IgD-negative memory B cell (primary cell): ENCODE measurements at regions not wholly inside any gene's neighbourhood (a gene's known extent, or its start where the extent isn't known, plus 50 kb on each side); places are given as distances from the start of the nearest gene placed in this dataset.

Source experiments
- H3K27ac Mint-ChIP-seq, 3 donors: one replicate each; pipeline ENCODE4 v1.8.0; 2020 to 2022; ENCODE audit warnings: mild to moderate bottlenecking in 3 of 3, mixed read lengths in 3 of 3, moderate library complexity in 1 of 3
- H3K27me3 Mint-ChIP-seq: one replicate; pipeline ENCODE4 v1.8.0; 2021; ENCODE audit warnings: mixed read lengths
- H3K36me3 Mint-ChIP-seq: one replicate; pipeline ENCODE4 v1.8.0; 2020; ENCODE audit warnings: mild to moderate bottlenecking, mixed read lengths
- H3K4me1 Mint-ChIP-seq, 3 donors: one replicate each; pipeline ENCODE4 v1.8.0; 2020 to 2022; ENCODE audit warnings: mixed read lengths in 3 of 3, mild to moderate bottlenecking in 1 of 3
- H3K4me3 Mint-ChIP-seq, 4 donors: one replicate each; pipeline ENCODE4 v1.8.0; 2020 to 2022; ENCODE audit warnings: mild to moderate bottlenecking in 4 of 4, mixed read lengths in 4 of 4, moderate library complexity in 3 of 4
- H3K9me3 Mint-ChIP-seq, 3 donors: one replicate each; pipeline ENCODE4 v1.8.0; 2020 to 2021; ENCODE audit warnings: mixed read lengths in 3 of 3, mild to moderate bottlenecking in 1 of 3

DNA sequence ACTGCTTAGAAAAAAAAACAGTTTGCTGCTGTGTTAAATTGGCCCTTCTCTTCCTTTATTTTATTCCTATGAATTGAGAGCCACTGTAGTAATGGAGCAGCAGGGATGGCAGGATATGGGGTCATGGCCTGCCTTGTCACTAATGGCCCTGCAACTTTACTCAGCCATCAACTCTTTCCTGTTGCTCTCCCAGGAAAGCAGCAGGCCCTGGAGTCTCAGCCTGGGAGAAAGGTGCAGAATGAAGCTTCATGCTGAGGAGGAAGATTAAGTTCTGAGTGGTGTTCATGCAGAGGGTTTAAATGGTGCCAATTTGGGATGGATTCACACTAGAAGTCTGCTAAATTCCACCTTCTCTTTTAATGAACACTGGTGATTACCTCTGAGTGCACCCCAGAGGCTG lies 285.6 kb downstream of the GPAT3 start:
- peaks cover 4 to 9% (median 5%) of the 10 kb centered on the region in 3 donors for H3K9me3 Mint-ChIP-seq
- no peak overlapping the region for H3K27ac Mint-ChIP-seq
- H3K36me3 Mint-ChIP-seq: no peaks in the 10 kb centered on the region
- no peaks in the 10 kb centered on the region for H3K4me1 Mint-ChIP-seq
- H3K4me3 Mint-ChIP-seq: no peak overlapping the region
- peaks cover 3% of the 10 kb centered on the region for H3K27me3 Mint-ChIP-seq

- Mint-ChIP-seq H3K27ac (no peak overlapping the region), H3K27me3 (peaks cover 2% of the 10 kb centered on the region), H3K9me3 (peaks cover 3 to 9% (median 6%) of the 10 kb centered on the region in 3 donors), H3K4me1 (no peaks in the 10 kb centered on the region), H3K36me3 (no peaks in the 10 kb centered on the region), H3K4me3 (no peak overlapping the region)
Measured at GRCh38 chr4:83819582-83819981, 283.7 kb downstream of the GPAT3 start.

- H3K36me3 Mint-ChIP-seq: peaks cover 2% of the 10 kb centered on the region
Measured at GRCh38 chr4:83810428-83810827, 274.5 kb downstream of the GPAT3 start.

DNA sequence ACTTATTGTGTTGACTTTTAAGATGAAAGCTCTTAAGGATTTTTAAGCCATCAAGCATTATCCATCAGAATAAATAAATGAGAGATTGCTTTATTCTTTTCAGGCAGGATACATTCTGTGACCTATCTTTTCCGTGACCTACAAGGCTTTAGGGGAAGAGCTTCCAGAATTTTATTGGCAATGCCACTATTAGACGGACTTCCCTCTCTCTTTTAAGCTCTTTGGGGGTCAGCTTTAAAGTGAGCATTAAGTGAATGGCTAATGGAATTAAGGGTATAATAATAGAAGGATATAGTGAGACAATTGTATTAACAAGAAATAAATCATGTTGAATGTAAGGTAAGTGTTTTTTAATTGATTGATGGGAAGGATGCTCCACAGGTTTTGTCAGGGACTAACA lies 273.7 kb downstream of the GPAT3 start:
- Mint-ChIP-seq H3K9me3 (peaks cover 0 to 3% (median 2%) of the 10 kb centered on the region in 3 donors), H3K36me3 (peaks cover 2% of the 10 kb centered on the region), H3K27me3 (no peaks in the 10 kb centered on the region), H3K4me3 (no peak overlapping the region), H3K27ac (no peak overlapping the region), H3K4me1 (no peaks in the 10 kb centered on the region)

More at GRCh38 chr4:83810428-83810827, 274.5 kb downstream of the GPAT3 start:
- Mint-ChIP-seq H3K9me3 (peaks cover 0 to 1% (median 0%) of the 10 kb centered on the region in 3 donors), H3K27ac (no peak overlapping the region), H3K4me1 (no peaks in the 10 kb centered on the region), H3K27me3 (no peaks in the 10 kb centered on the region), H3K4me3 (no peak overlapping the region)

DNA sequence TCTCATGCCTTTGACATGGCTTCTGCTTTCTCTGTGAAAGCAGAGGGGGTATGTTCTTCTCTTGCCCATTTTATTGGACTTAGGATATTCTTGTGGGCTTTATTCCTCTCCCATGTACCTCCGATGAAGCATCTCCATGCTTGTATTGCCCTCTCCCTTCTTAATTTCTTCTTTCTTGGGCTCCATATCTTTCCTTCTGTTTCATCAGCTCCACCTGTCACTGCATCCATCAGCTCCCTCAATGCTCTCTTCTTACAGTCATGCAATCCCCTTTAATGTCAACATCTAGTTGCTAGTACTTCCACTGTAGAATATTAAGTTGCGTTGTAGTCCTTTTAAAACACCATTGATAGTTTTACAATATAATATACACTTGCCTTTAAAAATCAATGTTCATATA lies 257.6 kb downstream of the GPAT3 start:
- Mint-ChIP-seq H3K4me1 (no peaks in the 10 kb centered on the region), H3K27me3 (peaks cover 3% of the 10 kb centered on the region), H3K9me3 (peaks cover 0 to 3% (median 0%) of the 10 kb centered on the region in 3 donors), H3K27ac (no peak overlapping the region), H3K36me3 (no peaks in the 10 kb centered on the region), H3K4me3 (no peak overlapping the region)

DNA sequence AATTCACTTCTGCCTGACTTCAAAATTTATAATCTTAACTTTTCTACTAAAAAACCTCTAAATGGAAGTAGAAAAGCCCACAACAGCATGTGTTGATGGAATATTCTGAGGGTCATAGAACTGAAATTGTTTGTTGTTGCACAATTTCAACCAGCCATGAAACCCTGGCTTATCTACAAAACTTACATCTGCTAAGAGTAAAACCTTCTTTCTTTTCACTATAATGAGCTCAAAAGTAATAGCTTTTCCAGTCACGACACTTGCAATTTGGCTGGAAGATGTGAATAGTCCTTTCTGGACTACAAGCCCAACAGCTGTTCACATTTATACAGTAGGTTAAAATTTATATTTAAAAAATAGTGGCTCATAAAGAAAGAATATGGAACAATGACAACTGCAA lies 250.0 kb downstream of the GPAT3 start:
- no peaks in the 10 kb centered on the region for H3K27me3 Mint-ChIP-seq
- H3K4me1 Mint-ChIP-seq: no peaks in the 10 kb centered on the region
- no peak overlapping the region for H3K4me3 Mint-ChIP-seq
- peaks cover 0 to 7% (median 6%) of the 10 kb centered on the region in 3 donors for H3K9me3 Mint-ChIP-seq
- no peak overlapping the region for H3K27ac Mint-ChIP-seq
- H3K36me3 Mint-ChIP-seq: no peaks in the 10 kb centered on the region

DNA sequence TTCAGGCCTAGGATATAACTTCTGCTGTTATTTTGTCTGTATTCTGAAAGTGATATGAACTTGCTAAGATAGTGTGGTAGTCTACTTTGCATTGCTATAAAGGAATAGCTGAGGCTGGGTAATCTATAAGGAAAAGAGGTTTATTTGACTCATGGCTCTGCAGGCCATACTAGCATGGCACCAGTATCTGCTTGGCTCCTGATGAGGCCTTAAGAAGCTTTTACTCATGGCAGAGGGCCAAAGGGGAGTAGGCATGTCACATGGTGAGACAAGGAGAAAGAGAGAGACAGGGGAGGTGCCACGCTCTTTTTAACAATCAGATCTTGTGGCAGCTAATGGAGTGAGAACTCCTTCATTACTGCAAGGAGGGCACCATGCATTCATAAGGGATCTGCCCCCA lies 247.3 kb downstream of the GPAT3 start:
- Mint-ChIP-seq H3K27me3 (no peaks in the 10 kb centered on the region), H3K4me3 (no peak overlapping the region), H3K4me1 (no peaks in the 10 kb centered on the region), H3K9me3 (peaks cover 0 to 7% (median 6%) of the 10 kb centered on the region in 3 donors), H3K27ac (no peak overlapping the region), H3K36me3 (no peaks in the 10 kb centered on the region)

DNA sequence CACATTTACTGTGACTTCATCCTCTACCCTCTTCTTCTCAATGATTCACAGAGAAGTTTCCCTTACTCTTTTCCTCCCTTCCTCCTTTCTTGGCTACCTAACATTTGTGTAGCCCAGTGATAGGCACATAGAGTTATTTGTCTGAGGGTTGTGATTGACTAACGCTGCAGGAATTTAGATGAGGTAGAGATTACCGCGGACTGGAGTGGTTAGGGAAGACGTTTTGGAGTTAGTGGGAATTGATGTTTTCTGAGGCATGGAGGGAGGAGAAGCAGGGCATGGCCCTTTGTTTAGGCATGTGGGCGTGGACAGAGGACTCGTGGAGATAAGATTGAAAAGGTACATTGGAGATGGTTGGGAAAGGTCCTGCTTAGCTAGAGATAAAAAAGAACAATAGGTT lies 246.7 kb downstream of the GPAT3 start:
- Mint-ChIP-seq H3K27me3 (peaks cover 1% of the 10 kb centered on the region), H3K4me1 (no peaks in the 10 kb centered on the region), H3K27ac (no peak overlapping the region), H3K36me3 (no peaks in the 10 kb centered on the region), H3K9me3 (peaks cover 0 to 7% (median 6%) of the 10 kb centered on the region in 3 donors), H3K4me3 (no peak overlapping the region)

GRCh38 chr4:83781434-83781833 lies 245.5 kb downstream of the GPAT3 start:
- Mint-ChIP-seq H3K4me1 (no peaks in the 10 kb centered on the region), H3K36me3 (no peaks in the 10 kb centered on the region)

GRCh38 chr4:83780053-83780733 lies 244.3 kb downstream of the GPAT3 start:
- H3K4me3 Mint-ChIP-seq: no peak overlapping the region
- no peaks in the 10 kb centered on the region for H3K36me3 Mint-ChIP-seq
- H3K4me1 Mint-ChIP-seq: no peaks in the 10 kb centered on the region
- peaks cover 3% of the 10 kb centered on the region for H3K27me3 Mint-ChIP-seq
- H3K27ac Mint-ChIP-seq: no peak overlapping the region
- H3K9me3 Mint-ChIP-seq: peaks cover 0 to 7% (median 6%) of the 10 kb centered on the region in 3 donors

More at GRCh38 chr4:83781434-83781833, 245.5 kb downstream of the GPAT3 start:
- H3K27ac Mint-ChIP-seq: no peak overlapping the region
- H3K27me3 Mint-ChIP-seq: peaks cover 3% of the 10 kb centered on the region
- H3K9me3 Mint-ChIP-seq: peaks cover 0 to 7% (median 6%) of the 10 kb centered on the region in 3 donors
- no peak overlapping the region for H3K4me3 Mint-ChIP-seq

GRCh38 chr4:83779103-83780052 lies 243.5 kb downstream of the GPAT3 start:
- peaks cover 3% of the 10 kb centered on the region for H3K27me3 Mint-ChIP-seq
- H3K4me3 Mint-ChIP-seq: no peak overlapping the region
- no peaks in the 10 kb centered on the region for H3K4me1 Mint-ChIP-seq
- no peak overlapping the region for H3K27ac Mint-ChIP-seq
- H3K36me3 Mint-ChIP-seq: no peaks in the 10 kb centered on the region
- peaks cover 0 to 6% (median 5%) of the 10 kb centered on the region in 3 donors for H3K9me3 Mint-ChIP-seq

DNA sequence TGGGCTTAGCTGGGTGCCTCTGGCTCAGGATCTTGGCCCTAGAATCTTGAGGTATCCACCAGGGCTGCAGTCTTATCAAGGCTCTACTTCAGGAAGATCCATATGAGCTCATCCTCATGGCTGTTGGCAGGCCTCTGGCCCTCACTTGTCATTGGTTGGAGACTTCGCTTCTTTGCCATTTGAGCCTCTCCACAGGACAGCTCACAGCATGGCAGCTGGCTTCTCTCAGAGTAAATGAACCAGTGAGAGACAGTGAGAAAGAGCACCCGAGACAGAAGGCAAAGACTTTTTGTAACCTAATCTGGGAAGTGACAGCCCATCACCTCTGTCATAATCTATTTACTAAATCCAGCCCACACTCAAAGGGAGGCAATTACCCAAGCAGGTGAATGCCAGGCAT lies 236.8 kb downstream of the GPAT3 start:
- Mint-ChIP-seq H3K27ac (no peak overlapping the region), H3K4me3 (no peak overlapping the region), H3K9me3 (peaks cover 0 to 1% (median 0%) of the 10 kb centered on the region in 3 donors), H3K27me3 (peaks cover 7% of the 10 kb centered on the region), H3K4me1 (no peaks in the 10 kb centered on the region), H3K36me3 (no peaks in the 10 kb centered on the region)

GRCh38 chr4:83771113-83771705 lies 235.3 kb downstream of the GPAT3 start:
- no peaks in the 10 kb centered on the region for H3K36me3 Mint-ChIP-seq
- peaks cover 4% of the 10 kb centered on the region for H3K27me3 Mint-ChIP-seq
- no peak overlapping the region for H3K4me3 Mint-ChIP-seq
- H3K9me3 Mint-ChIP-seq: peaks cover 0 to 1% (median 0%) of the 10 kb centered on the region in 3 donors
- H3K27ac Mint-ChIP-seq: no peak overlapping the region
- no peaks in the 10 kb centered on the region for H3K4me1 Mint-ChIP-seq

- Mint-ChIP-seq H3K36me3 (no peaks in the 10 kb centered on the region), H3K4me3 (no peak overlapping the region), H3K4me1 (no peaks in the 10 kb centered on the region), H3K27me3 (peaks cover 4% of the 10 kb centered on the region), H3K27ac (no peak overlapping the region), H3K9me3 (peaks cover 0 to 1% (median 0%) of the 10 kb centered on the region in 3 donors)
Measured at GRCh38 chr4:83768146-83768545, 232.2 kb downstream of the GPAT3 start.

GRCh38 chr4:83767067-83767466 lies 231.2 kb downstream of the GPAT3 start:
- H3K27me3 Mint-ChIP-seq: peaks cover 2% of the 10 kb centered on the region
- H3K9me3 Mint-ChIP-seq: peaks cover 0 to 1% (median 0%) of the 10 kb centered on the region in 3 donors
- H3K36me3 Mint-ChIP-seq: no peaks in the 10 kb centered on the region
- H3K4me3 Mint-ChIP-seq: no peak overlapping the region
- H3K4me1 Mint-ChIP-seq: no peaks in the 10 kb centered on the region
- no peak overlapping the region for H3K27ac Mint-ChIP-seq
